ENCODE measurements at regions not wholly inside any gene's neighbourhood (a gene's known extent, or its start where the extent isn't known, plus 50 kb on each side); places are given as distances from the start of the nearest gene placed in this dataset.

DNA sequence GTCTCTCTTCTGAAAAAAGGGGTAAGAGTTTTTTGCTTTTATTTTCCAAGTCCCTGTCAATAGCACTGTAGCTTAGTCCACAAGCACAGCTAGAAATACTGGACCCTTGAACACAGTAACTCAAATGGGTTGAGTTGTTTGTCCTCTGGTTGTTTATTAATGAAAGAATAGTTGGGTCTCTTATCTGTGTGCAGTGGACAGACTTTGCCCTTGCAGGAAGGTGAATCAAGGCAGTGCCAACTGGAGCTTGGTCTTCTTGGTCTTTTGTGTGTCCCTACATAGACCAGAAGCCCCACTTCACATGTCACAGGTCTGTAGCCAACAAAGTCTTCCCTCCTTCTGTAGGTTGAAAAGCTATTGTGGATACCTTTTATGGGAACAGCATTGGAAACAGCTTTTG lies 322.0 kb downstream of the AACS start:
- TF ChIP-seq CTCF (IDR thresholded peaks at IDR 0.05) (no peak), EZH2 (IDR thresholded peaks at IDR 0.05; ENCODE audit: borderline replicate concordance, insufficient read depth, low read depth, low read length, poor library complexity, severe bottlenecking) (no peak)

All from B cell (primary cell).